Duodenal mucosa (tissue), 2 donors: ENCODE measurements at regions not wholly inside any gene's neighbourhood (a gene's known extent, or its start where the extent isn't known, plus 50 kb on each side); places are given as distances from the start of the nearest gene placed in this dataset.

Source experiments
- H3K27ac ChIP-seq: one replicate; pipeline ENCODE4 v1.7.0; 2013; ENCODE audit warnings: low read depth, low read length
- H3K27me3 ChIP-seq, 2 donors: one replicate each; pipeline ENCODE4 v1.7.0; 2013; ENCODE audit warnings: low read length in 2 of 2, control low read depth in 1 of 2; ENCODE audit not compliant: insufficient read depth in 2 of 2, control insufficient read depth in 1 of 2
- H3K36me3 ChIP-seq, 2 donors: one replicate each; pipeline ENCODE4 v1.7.0; 2013; ENCODE audit warnings: low read length in 2 of 2, control low read depth in 1 of 2; ENCODE audit not compliant: insufficient read depth in 2 of 2, control insufficient read depth in 1 of 2
- H3K4me1 ChIP-seq, 2 donors: one replicate each; pipeline ENCODE4 v1.7.0; 2013; ENCODE audit warnings: low read length in 2 of 2, control low read depth in 1 of 2; ENCODE audit not compliant: insufficient read depth in 2 of 2, control insufficient read depth in 1 of 2
- H3K4me3 ChIP-seq, 2 donors: one replicate each; pipeline ENCODE4 v1.7.0; 2013; ENCODE audit warnings: low read length in 2 of 2, low read depth in 1 of 2
- H3K9ac ChIP-seq, 2 donors: one replicate each; pipeline ENCODE4 v1.7.0; 2013; ENCODE audit warnings: low read length in 2 of 2, low read depth in 1 of 2
- H3K9me3 ChIP-seq, 2 donors: one replicate each; pipeline ENCODE4 v1.7.0; 2013; ENCODE audit warnings: low read length in 2 of 2, control low read depth in 1 of 2; ENCODE audit not compliant: control insufficient read depth in 1 of 2

DNA sequence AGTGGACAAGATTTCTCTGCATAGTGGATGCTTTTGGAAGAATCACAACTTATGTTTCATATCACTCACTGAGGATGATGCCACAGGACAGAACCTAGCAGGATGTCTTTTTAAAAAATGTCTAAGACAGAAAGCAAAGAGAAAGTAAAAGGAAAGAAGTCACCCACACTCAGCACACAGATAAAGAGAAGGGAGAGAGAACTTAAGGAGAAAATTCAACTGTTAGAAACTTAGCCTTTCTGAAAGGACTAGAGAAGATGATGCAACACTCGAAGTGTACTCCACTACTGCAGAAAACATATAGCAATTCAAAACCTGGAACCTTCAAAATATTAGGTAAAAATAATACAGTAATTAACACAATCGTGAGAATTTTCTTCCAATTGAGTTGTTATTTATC is 52.8 kb upstream of the STK26 start:
- Histone ChIP-seq H3K9ac (no peak overlapping the region), H3K27me3 (no peaks in the 10 kb centered on the region), H3K4me3 (no peak overlapping the region), H3K4me1 (no peaks in the 10 kb centered on the region), H3K9me3 (no peaks in the 10 kb centered on the region), H3K36me3 (no peaks in the 10 kb centered on the region), H3K27ac (no peak overlapping the region)
